BJ (cell line): ENCODE measurements at regions not wholly inside any gene's neighbourhood (a gene's known extent, or its start where the extent isn't known, plus 50 kb on each side); places are given as distances from the start of the nearest gene placed in this dataset.

ENCODE experiments used
- CTCF ChIA-PET: fragments of 350-600 bp; formaldehyde crosslinking; extraction: SDS; loops from one replicate; lab custom pipeline; 2021; ENCODE audit warnings: antibody characterized with exemption, inconsistent platforms; lab: Yijun Ruan, JAX
- POLR2A ChIA-PET: fragments of 300-600 bp; sonication (Branson Sonifier 250); formaldehyde crosslinking; extraction: SDS; loops from one replicate; lab custom pipeline; 2021; ENCODE audit warnings: antibody characterized with exemption; lab: Charles Lee
- DNase-seq: peaks from one replicate; pipeline ENCODE4 v3.0.0-alpha.2; 2011; ENCODE audit warnings: low read depth
- H3K27me3 ChIP-seq: 2 replicates; pipeline ENCODE4 v1.6.0; 2011; ENCODE audit warnings: low read length; ENCODE audit not compliant: control insufficient read depth, insufficient read depth
- H3K36me3 ChIP-seq: 2 replicates; pipeline ENCODE4 v1.5.1; 2011; ENCODE audit warnings: low read length; ENCODE audit not compliant: control insufficient read depth, insufficient read depth
- H3K4me3 ChIP-seq: 2 replicates; pipeline ENCODE4 v1.5.1; 2011; ENCODE audit warnings: low read depth, mild to moderate bottlenecking, control low read depth, low read length
- TF ChIP-seq, protein P1 (sequence below): IDR thresholded peaks from 2 replicates; pipeline ENCODE4 v1.5.1; 2011; ENCODE audit warnings: low read depth, mild to moderate bottlenecking, control low read depth, inconsistent platforms, low read length, moderate library complexity; ENCODE audit not compliant: insufficient read depth

DNA sequence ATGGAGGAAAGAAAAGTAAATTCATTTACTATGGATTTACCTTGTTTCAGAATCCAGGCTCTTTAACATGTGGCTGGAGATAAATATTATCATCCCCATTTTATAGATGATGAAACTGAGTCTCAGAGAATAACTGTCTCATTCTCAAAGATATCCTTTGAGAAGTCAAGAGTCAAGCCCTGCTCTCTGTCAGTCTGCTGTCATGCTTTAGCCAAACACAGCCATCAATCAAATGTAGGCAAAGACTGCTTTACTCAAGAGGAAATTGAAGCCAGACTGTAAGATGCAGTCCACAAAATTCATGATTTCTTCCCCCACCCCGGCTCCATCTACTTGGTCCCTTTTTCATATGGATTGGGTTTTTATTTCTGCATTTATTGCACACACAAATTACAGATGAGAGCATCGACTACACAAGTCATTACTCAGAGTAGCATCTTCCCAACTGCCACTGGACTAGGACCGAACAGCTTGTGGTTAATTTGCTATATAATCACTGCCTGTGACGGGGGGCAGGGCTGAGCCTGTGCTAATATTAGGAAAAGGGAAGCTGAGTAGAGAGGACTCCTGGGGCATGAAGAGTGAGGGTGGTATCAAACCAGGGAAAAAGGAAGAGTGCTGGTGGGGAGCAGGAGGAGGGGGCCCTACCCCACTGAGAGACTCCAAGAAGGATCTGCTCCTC, 102.7 kb upstream of the TOP1 start:
- no peak overlapping the region for H3K4me3 ChIP-seq
- TF ChIP-seq, protein P1, sequence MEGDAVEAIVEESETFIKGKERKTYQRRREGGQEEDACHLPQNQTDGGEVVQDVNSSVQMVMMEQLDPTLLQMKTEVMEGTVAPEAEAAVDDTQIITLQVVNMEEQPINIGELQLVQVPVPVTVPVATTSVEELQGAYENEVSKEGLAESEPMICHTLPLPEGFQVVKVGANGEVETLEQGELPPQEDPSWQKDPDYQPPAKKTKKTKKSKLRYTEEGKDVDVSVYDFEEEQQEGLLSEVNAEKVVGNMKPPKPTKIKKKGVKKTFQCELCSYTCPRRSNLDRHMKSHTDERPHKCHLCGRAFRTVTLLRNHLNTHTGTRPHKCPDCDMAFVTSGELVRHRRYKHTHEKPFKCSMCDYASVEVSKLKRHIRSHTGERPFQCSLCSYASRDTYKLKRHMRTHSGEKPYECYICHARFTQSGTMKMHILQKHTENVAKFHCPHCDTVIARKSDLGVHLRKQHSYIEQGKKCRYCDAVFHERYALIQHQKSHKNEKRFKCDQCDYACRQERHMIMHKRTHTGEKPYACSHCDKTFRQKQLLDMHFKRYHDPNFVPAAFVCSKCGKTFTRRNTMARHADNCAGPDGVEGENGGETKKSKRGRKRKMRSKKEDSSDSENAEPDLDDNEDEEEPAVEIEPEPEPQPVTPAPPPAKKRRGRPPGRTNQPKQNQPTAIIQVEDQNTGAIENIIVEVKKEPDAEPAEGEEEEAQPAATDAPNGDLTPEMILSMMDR = no peak
- ChIA-PET CTCF (no interaction called here), POLR2A (no interaction called here)
- H3K36me3 ChIP-seq = no peaks in the 10 kb centered on the region
- DNase-seq = no peak
- H3K27me3 ChIP-seq = no peaks in the 10 kb centered on the region

DNA sequence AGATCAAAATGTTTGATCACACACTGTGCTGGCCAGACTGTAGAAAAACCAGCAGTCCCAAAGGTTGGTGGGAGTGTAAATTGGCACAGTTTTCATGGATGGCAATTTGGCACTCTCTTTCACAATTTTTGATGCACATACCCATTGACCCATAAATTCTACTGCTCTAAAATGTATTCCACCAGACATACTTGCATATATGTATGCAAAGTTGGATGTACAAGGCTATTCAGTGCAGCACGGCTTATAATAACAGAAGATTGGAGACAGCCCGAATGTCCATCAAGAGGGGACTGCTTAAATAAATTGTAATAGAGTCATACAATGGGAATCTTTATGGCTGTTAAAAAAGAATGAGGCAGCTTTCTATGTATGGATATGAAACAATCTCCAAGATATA, 101.7 kb upstream of the TOP1 start:
- H3K4me3 ChIP-seq = no peak overlapping the region
- H3K36me3 ChIP-seq = no peaks in the 10 kb centered on the region
- TF ChIP-seq, protein P1 = no peak
- no peaks in the 10 kb centered on the region for H3K27me3 ChIP-seq
- DNase-seq = no peak
- ChIA-PET CTCF (no interaction called here), POLR2A (no interaction called here)

DNA sequence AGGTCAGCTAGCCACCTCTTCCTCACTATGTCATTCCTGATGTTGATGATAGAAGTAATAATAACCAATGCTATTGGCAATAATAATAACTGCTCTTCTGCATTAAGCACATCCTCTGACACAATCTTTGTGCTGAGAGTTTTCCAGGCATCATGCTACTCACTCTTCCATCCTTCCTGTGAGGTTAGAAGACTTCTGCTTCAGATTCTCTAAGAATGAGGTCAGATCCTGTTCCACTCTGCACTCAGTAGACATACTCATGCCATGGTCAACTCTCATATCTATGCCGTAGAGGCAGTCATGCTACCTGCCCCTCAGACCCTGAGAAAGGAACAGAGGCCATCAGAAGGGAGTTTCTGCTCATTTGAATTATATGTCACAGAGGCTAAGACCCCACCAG, 98.1 kb upstream of the TOP1 start:
- Histone ChIP-seq H3K27me3 (no peaks in the 10 kb centered on the region), H3K4me3 (no peak overlapping the region), H3K36me3 (no peaks in the 10 kb centered on the region)
- CTCF ChIA-PET = interaction anchor here (1.2 kb wide), 2 partner anchors 13 to 133 kb away, joined by 3 to 4 read pairs; no protein-coding TSS in a partner anchor
- POLR2A ChIA-PET = no interaction called here
- no peak for DNase-seq
- TF ChIP-seq, protein P1 = no peak

DNA sequence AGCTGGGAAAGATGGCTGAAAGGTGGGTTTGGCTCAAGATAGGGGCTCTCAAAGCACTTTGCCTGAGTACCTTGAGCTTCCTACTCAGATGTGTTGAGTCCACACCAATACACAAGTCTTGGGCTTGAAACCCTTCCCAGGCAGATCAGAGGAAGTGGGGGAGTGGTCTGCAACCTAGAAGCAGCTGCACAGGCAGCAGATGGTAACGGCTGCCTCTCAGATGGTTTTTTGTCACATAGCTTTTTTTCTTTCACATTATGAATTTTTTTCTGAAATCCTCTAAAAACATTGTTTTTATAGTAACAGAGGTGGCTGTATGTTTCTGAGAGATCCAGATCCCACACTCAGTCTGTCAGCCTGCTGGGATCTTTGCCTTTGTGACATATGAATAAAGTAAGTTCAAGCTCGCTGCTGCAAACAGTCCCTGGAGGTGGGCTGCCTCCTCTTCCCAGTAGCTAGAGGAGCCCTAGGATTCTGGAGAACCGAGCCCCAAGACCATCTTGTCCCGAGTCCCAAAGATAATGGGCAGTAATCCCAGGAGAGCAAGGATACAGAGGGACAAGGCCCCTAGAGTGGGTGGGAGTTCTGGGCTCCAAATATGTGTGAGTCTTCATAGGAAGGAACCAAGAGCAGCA, 97.1 kb upstream of the TOP1 start:
- no peak for DNase-seq
- Histone ChIP-seq H3K27me3 (no peaks in the 10 kb centered on the region), H3K36me3 (no peaks in the 10 kb centered on the region), H3K4me3 (no peak overlapping the region)
- CTCF ChIA-PET = interaction anchor here (1.2 to 1.3 kb wide), 3 partner anchors 12 to 134 kb away, joined by 3 to 4 read pairs (median 3); no protein-coding TSS in a partner anchor
- POLR2A ChIA-PET = no interaction called here
- TF ChIP-seq, protein P1 = no peak

DNA sequence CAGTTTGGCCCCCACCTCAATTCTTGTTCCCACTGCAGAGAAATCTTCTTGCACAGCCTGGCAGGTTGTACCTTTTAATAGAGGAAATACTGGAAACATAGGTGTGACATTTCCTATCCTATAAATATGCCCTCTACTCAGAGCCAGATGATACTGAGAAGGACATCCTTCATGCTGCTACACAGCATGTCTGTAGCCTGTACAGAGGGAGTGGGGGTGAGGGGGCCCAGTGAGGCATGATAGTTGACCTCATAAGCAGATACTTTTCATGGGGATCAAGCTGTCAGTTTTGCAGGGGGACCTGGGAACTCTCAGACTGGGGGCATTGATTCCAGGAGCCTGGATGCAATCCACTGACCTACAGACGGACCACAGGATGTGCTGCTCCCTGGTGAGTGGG, 96.2 kb upstream of the TOP1 start:
- Histone ChIP-seq H3K27me3 (no peaks in the 10 kb centered on the region), H3K4me3 (no peak overlapping the region), H3K36me3 (no peaks in the 10 kb centered on the region)
- TF ChIP-seq, protein P1 = no peak
- ChIA-PET POLR2A (no interaction called here), CTCF (interaction anchor here (1.3 kb wide), 1 partner anchor 14 kb away, joined by 3 read pairs; no protein-coding TSS in a partner anchor)
- DNase-seq = no peak
